GM18858 (cell line): ENCODE measurements at regions not wholly inside any gene's neighbourhood (a gene's known extent, or its start where the extent isn't known, plus 50 kb on each side); places are given as distances from the start of the nearest gene placed in this dataset.

ENCODE experiments used
- ATAC-seq: cut with Tn5 transposase; IDR thresholded peaks from one replicate; pipeline ENCODE4 v1.9.1; 2021; ENCODE audit not compliant: unreplicated experiment

DNA sequence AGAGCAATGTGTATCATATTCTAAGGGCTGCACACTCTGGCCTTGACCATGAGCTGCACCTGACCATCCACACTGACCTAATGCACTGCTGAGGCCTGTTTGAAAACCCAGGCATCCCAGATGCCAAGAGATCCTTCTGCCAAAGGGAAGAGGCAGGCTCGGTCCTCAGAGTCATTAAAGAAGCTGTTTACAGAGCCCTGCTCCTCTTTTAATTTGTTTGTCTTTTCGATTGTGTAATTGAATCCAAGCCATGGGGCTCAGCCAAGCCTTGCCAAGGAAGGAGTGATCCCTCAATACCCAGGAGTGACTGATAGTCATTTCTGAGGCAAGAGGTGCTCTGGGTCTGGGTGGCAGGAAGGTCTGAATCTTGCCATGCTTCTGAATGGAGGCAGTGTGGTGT lies 94.5 kb upstream of the ISX start:
- no peak for ATAC-seq

DNA sequence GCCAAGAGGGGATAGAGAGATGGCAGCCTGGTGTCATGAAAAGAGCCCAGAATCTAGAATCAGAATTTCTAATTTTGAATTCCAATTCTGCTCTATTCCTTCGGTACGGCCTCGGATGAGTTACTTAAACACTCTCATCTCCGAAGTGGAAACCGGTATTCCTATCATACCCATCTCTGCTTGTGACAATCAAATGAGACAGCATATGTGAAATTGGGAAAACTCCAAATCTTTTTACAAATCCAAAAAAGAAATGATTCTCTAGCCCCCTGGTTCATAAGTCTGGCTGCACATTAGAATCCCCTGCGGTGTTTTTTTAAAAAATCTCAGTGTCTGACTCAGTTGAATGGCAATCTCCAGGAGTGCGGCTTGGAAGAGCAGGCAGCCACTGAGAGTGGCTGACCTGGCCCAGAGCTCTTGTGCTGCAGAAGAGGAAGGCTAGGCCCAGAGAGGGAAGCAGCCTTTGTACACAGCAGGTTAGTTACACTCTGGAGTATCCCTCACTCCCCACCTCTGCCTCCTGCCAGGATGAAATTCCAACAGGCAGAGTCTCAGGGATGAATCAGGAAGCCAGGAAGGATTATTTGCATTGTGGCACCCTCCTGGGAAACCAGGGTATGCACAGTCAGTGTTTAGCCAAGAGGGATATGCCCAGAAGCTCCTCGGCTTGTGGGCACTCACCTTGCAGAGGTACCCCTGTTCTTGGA lies 93.6 kb upstream of the ISX start:
- ATAC-seq = no peak

DNA sequence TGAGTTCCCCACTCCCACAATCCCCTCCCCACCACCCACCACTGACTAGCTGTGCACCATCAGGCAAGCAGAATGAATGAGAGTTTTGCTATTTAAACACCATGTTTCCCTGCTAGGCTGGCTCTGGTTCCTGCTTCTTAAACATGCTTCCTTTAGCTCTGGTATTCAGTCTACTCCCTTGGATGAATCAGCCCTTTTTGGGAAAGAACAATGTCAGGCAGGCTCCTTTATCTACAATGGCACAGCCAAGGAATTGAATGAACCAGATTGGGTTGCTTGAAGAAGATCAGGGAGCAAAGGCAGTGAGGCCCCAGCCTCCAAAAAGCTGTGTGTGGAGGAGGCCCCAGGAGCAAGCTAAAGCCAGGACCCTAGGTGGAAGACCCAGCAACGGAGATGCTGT lies 92.9 kb upstream of the ISX start:
- no peak for ATAC-seq

DNA sequence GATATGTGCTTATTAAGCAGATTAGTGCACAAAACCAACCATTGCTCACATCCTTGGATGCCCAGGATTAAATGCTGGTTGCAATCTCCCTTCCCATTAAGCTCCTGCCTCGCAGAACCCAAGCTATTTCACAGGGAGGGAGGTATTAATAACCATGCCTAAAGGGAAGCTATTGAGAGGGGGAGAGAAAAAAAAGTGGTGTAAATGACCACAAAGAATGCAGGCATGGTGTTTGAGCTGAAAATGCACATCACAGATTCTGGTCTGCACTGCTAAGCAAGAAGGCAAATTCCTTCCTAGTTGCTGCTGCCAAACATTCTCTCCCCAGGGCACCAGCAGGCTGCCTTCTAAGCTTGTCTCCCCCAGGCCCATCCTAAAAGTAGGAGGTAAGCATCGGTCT lies 92.0 kb upstream of the ISX start:
- ATAC-seq = no peak

DNA sequence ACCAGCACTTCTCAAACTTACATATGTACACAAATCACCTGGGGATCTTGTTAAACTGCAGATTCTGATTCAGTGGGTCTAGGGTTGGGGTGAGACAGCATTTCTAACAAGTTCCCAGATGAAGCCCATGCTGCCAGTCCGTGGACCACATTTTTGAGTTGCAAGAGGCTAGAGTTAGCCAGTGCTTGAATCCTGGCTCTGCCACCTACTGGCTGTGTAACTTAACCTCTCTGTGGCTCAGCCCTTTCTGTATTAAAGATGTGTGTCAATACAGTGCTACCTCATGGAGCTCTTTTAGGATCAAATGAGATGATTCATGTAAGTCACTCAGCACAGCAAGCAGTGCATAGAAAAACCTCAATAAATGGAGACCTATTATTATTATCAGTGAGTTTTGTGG lies 90.2 kb upstream of the ISX start:
- no peak for ATAC-seq

DNA sequence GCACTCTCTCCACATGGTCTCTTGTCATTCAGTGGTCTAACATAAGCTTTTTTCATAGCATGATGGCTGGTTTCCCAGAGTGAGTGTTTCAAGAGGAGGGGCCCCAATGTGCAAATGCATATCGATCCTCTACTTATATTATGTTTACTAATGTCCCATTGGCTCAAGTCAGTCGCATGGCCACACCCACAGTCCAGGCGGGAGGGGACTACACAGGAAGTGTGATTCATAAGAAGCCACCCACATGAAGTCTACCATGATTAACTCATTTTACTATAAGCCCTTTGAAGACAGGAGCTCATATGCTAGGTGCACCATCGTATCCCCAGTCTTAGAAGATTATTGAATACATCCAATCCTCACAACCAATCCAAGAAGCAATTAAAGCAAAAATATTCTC lies 89.5 kb upstream of the ISX start:
- no peak for ATAC-seq

DNA sequence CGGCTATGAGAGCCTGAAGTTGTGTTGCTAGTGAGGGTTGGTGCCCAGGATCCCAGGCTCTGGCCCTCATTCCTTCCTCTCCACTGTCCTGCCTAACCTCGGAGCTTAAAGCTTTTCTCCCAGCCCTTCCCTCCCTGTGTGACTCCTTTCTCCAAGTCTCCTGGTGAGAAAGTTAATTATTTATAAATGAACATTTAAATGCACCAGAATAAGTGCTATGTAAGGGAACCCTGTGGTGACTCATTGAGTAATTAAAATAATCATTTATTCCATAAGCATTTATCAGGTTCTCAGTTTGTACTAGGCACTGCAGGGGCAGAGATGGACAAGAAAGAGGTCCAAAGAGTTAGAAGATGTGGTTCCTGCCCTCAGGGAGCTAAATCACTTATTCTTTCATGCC lies 89.1 kb upstream of the ISX start:
- no peak for ATAC-seq

DNA sequence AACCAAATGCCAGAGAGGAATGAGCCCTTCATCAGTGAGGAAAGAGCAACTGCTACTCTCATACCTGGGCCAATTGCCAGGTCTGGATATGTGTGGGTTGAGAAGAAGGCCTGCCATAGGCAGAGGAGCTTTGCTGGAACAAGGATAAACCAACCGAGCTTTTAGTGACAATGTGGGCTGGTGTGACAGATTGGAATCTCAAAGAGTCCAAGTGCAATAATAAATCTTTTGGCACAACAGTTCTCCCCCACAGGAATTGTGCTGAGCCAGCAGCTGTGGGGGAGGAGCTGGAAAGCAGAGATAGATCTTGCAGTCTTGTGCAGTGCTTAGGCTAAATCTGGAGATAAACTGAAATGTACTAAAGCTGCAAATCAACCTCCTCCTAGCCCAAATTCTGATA lies 79.4 kb upstream of the ISX start:
- no peak for ATAC-seq

DNA sequence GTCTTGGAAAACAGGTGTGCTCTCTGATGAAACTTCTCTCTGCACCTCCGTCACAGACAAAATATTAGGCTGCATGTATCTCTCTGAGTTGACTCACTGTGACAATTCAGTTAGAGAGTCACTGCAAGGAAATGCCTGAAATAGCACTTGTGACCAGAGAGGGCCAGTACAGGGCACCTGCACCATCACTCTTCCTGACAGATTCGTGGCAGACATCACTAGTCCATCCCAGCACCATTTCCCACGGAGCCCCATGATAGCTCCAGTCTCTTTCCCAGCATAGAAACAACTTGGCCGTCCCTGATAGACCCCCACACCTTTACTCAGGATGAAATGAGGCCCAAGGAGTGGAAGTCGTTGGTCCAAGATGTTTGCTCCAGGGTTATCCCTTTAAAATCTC lies 73.3 kb upstream of the ISX start:
- ATAC-seq = no peak

DNA sequence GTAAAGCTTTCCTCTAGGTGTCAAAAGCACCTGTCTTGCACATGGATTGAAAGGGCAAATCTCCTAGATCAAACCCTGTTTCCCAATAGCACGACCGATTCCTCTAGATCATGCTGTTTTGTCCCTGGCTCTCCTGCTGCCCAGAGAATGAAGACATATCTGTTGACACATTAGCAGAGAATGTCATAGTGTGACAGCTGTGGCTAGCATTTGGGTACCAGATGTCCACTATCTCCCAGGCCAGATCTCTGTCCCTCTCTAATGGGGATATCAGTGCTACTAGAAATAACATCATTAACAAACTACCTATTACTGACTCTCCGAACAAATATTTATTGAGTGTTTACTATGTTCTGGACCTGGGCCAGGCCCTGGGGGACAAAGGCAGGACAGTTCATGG lies 72.4 kb upstream of the ISX start:
- no peak for ATAC-seq

DNA sequence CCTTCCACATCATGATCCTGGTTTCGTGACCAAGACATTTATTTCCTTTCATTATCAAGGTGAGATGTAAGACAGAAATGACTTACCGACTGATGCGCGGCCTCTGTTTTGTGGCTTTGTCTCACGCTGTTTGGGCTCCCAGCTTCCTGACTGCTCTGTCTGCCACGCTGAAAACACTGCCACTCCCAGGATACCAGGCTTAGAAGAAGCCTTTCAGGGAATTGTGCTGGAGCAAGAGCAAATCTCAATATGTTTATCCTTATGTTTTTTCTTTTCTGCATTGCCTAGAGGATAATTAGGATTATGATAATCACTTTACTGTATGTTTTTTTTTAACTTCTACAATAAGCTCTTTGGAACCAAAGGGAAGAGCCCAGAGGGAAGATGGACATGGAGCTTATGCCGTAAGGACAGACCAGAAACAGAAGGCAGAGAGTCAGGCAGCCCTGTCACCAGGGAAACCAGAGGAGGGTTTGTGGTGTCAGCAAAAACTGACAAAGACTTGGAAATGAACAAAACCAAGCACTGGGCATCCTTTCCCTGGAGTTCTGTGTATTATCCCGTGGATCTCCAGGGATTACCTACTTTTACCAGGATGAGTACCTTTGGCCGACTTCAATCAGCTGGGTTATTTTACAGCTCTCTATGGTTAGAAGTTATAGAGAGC lies 68.2 kb upstream of the ISX start:
- ATAC-seq = no peak

DNA sequence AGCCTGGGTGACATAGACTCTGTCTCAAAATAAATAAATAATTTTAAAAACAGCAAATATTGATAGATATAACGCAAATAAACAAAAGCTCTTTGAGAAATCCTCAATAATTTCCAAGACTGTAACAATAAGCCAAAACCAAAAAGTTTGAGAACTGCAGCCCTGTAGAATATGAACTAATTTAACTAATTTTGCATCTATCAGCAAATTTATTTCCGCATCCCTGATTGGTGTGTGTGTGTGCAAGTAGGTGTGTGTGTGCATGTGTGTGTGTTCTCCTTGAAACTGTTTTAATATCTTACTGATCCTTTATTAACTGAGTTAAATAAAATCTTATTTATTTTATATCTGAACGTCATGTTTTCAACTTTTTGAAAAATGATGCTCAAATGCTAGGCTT lies 67.0 kb upstream of the ISX start:
- no peak for ATAC-seq

DNA sequence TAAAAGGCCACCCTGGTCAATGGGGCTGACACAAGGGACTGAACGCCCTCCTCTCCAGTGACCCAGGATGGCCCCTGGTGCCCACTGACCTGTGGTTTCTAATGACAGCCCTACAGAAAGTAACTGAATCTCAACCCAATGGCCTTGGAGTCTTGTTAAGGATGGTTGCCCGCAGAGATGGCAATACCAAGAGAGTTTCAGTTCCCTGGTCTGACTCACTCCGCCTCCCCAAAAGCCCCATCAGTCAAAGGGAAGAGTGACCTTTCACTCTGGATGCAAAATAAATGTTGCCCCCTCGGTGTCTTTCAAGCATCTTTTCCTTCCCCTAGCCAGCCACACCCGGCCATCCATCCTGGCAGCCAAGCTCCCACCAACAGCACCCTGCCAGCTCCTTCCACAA lies 57.7 kb upstream of the ISX start:
- ATAC-seq = no peak

DNA sequence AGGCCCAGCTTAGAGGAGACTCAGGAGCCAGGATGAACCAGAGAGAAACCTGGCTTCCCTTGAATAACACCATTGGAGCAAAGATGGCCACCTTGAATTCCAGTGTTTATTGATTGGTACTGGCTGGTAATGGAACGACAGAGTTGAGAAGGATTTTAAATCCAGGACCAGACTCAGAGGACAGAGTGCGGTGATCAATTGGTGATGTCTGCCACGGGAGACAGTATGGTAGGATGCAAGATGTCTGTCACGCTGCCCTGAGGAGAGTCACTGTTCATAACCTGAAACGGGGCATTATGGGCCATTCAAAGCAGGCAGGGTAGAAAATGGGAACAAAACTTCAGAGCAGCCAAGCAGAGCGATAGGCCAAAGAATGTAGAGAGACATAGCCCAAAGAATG lies 55.4 kb upstream of the ISX start:
- ATAC-seq = no peak

DNA sequence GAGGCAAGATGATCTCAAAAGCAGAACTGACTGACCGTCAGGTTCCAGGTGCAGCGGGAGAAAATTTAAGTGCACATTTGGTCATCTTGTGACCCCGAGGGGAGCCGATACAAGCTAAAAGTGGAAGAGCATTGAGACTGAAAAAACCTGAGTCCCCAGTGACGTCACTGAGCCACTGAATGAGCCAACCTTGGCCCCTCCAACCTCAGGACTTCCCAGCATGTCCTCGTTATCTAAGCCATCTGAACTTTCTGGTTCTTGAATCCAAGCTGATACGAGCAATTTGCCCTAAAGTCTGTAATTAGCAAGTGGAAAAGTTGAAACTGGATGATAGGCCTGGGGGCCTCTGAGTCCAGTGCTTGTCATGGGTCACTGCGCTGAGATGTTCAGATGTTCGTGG lies 51.1 kb upstream of the ISX start:
- ATAC-seq = no peak
